H1 (cell line): ENCODE measurements at regions not wholly inside any gene's neighbourhood (a gene's known extent, or its start where the extent isn't known, plus 50 kb on each side); places are given as distances from the start of the nearest gene placed in this dataset.

Experiments
- CTCF ChIA-PET: fragments of 300-600 bp; sonication (Branson Sonifier 250); formaldehyde crosslinking; loops from one replicate; lab custom pipeline; 2021; ENCODE audit not compliant: partially characterized antibody; lab: Charles Lee
- POLR2A ChIA-PET: fragments of 300-600 bp; sonication (Branson Sonifier 250); formaldehyde crosslinking; loops from one replicate; lab custom pipeline; 2021; ENCODE audit warnings: inconsistent platforms; ENCODE audit not compliant: partially characterized antibody; lab: Charles Lee
- DNase-seq, 2 experiments: peaks; one replicate each; pipeline versions ENCODE4 v3.0.0 to v3.0.0-alpha.2; 2010 to 2022; ENCODE audit warnings: low spot score in 2 of 2, low read depth in 1 of 2, mixed read lengths in 1 of 2
- FAIRE-seq: peaks from 2 replicates; lab custom pipeline; 2011; peaks lifted over from hg19 to GRCh38; lab: Jason Lieb, UNC
- H2AFZ ChIP-seq: 2 replicates; pipeline ENCODE4 v1.8.1; 2012; ENCODE audit warnings: low read length, inconsistent platforms
- H2AK5ac ChIP-seq: 2 replicates; pipeline ENCODE4 v1.6.1; 2013; ENCODE audit warnings: low read depth, low read length
- H2BK120ac ChIP-seq: replicated peaks from 2 replicates; pipeline ENCODE3; 2013; ENCODE audit warnings: low read depth, low read length, inconsistent platforms
- H2BK12ac ChIP-seq: 2 replicates; pipeline ENCODE4 v1.6.1; 2013; ENCODE audit warnings: low read depth, low read length
- H2BK15ac ChIP-seq: 2 replicates; pipeline ENCODE4 v1.6.1; 2013; ENCODE audit warnings: low read length
- H2BK20ac ChIP-seq: 2 replicates; pipeline ENCODE4 v1.6.1; 2013; ENCODE audit warnings: low read length
- H2BK5ac ChIP-seq: 2 replicates; pipeline ENCODE4 v1.6.1; 2013; ENCODE audit warnings: low read depth, low read length
- H3K14ac ChIP-seq: 2 replicates; pipeline ENCODE4 v1.6.1; 2013; ENCODE audit warnings: inconsistent platforms; ENCODE audit not compliant: insufficient read length
- H3K18ac ChIP-seq: 2 replicates; pipeline ENCODE4 v1.6.1; 2013; ENCODE audit warnings: low read length; ENCODE audit errors: extremely low read depth
- H3K23ac ChIP-seq: 2 replicates; pipeline ENCODE4 v1.6.1; 2013; ENCODE audit warnings: inconsistent platforms; ENCODE audit not compliant: insufficient read length
- H3K23me2 ChIP-seq: 2 replicates; pipeline ENCODE4 v1.6.1; 2013; ENCODE audit warnings: low read depth, low read length
- H3K27ac ChIP-seq: 2 replicates; pipeline ENCODE4 v1.6.1; 2011; ENCODE audit warnings: low read depth, low read length, inconsistent platforms
- H3K27me3 ChIP-seq, 4 experiments: replicated peaks in 1 of 4; 1 replicate in 1 of 4; 2 replicates in 3 of 4; pipeline versions ENCODE4 v1.6.1 to v1.8.1; 2011 to 2013; ENCODE audit warnings: low read length in 3 of 4, mild to moderate bottlenecking in 3 of 4, inconsistent platforms in 2 of 4, mixed read lengths in 2 of 4, moderate library complexity in 1 of 4; ENCODE audit not compliant: control insufficient read depth in 3 of 4, insufficient read depth in 3 of 4; ENCODE audit errors: extremely low read depth in 1 of 4
- H3K36me3 ChIP-seq, 4 experiments: 2 replicates each; pipeline versions ENCODE4 v1.6.1 to v1.8.1; 2011 to 2013; ENCODE audit warnings: mild to moderate bottlenecking in 4 of 4, low read length in 3 of 4, moderate library complexity in 2 of 4, control low read depth in 1 of 4, inconsistent platforms in 1 of 4; ENCODE audit not compliant: insufficient read depth in 4 of 4, control insufficient read depth in 2 of 4
- H3K4ac ChIP-seq: replicated peaks from 2 replicates; pipeline ENCODE3; 2013; ENCODE audit warnings: low read length, low read depth, mixed read lengths, inconsistent platforms; ENCODE audit not compliant: insufficient read length
- H3K4me1 ChIP-seq, 4 experiments: replicated peaks in 1 of 4; 1 replicate in 1 of 4; 2 replicates in 3 of 4; pipeline versions ENCODE4 v1.6.1 to v1.8.1; 2011 to 2013; ENCODE audit warnings: low read length in 3 of 4, inconsistent platforms in 2 of 4, mixed read lengths in 1 of 4; ENCODE audit not compliant: insufficient read depth in 4 of 4, control insufficient read depth in 3 of 4
- H3K4me2 ChIP-seq, 2 experiments: 2 replicates each; pipeline versions ENCODE4 v1.6.1 to v1.8.1; 2011 to 2013; ENCODE audit warnings: low read depth in 2 of 2, low read length in 2 of 2, control low read depth in 1 of 2, inconsistent platforms in 1 of 2, mild to moderate bottlenecking in 1 of 2; ENCODE audit not compliant: insufficient read depth in 1 of 2
- H3K4me3 ChIP-seq, 4 experiments: fragments of 200-600, 300-600 bp in 1 of 4; sonication (generic), shearing (Covaris generic), sonication (Bioruptor Twin) in 1 of 4; 2 replicates each; pipeline versions ENCODE4 v1.5.1 to v1.8.1; 2011 to 2016; ENCODE audit warnings: low read length in 4 of 4, low read depth in 3 of 4, control low read depth in 2 of 4, inconsistent platforms in 2 of 4, mild to moderate bottlenecking in 2 of 4, mixed read lengths in 1 of 4, moderate library complexity in 1 of 4; ENCODE audit not compliant: insufficient read depth in 2 of 4; ENCODE audit errors: extremely low read depth in 1 of 4
- H3K56ac ChIP-seq: replicated peaks from 2 replicates; pipeline ENCODE3; 2013; ENCODE audit warnings: low read depth, mild to moderate bottlenecking, mixed read lengths, low read length, inconsistent platforms; ENCODE audit not compliant: insufficient read length
- H3K79me1 ChIP-seq: 2 replicates; pipeline ENCODE4 v1.6.1; 2013; ENCODE audit warnings: low read depth, low read length, control low read depth
- H3K79me2 ChIP-seq, 2 experiments: 2 replicates each; pipeline versions ENCODE4 v1.6.1 to v1.8.1; 2012 to 2013; ENCODE audit warnings: low read length in 2 of 2, mild to moderate bottlenecking in 2 of 2, inconsistent platforms in 1 of 2; ENCODE audit not compliant: insufficient read depth in 2 of 2, control insufficient read depth in 1 of 2
- H3K9ac ChIP-seq, 4 experiments: replicated peaks in 1 of 4; 1 replicate in 1 of 4; 2 replicates in 3 of 4; pipeline versions ENCODE4 v1.6.1 to v1.8.1; 2011 to 2013; ENCODE audit warnings: low read depth in 3 of 4, low read length in 3 of 4, control low read depth in 2 of 4, mild to moderate bottlenecking in 2 of 4, moderate library complexity in 2 of 4, inconsistent platforms in 1 of 4; ENCODE audit errors: extremely low read depth in 1 of 4
- H3K9me3 ChIP-seq, 2 experiments: 2 replicates each; pipeline versions ENCODE4 v1.6.1 to v1.8.1; 2012 to 2013; ENCODE audit warnings: mild to moderate bottlenecking in 2 of 2, moderate library complexity in 2 of 2, control low read depth in 1 of 2, inconsistent platforms in 1 of 2, low read depth in 1 of 2, low read length in 1 of 2, mixed read lengths in 1 of 2; ENCODE audit not compliant: insufficient read depth in 2 of 2
- H4K20me1 ChIP-seq, 2 experiments: replicated peaks in 1 of 2; 2 replicates each; pipeline versions ENCODE3 to v1.8.1; 2011 to 2013; ENCODE audit warnings: inconsistent platforms in 2 of 2, low read length in 2 of 2, mild to moderate bottlenecking in 1 of 2; ENCODE audit not compliant: insufficient read depth in 2 of 2, control insufficient read depth in 1 of 2
- H4K5ac ChIP-seq: 2 replicates; pipeline ENCODE4 v1.6.1; 2013; ENCODE audit warnings: low read length, low read depth, mixed read lengths, inconsistent platforms; ENCODE audit not compliant: insufficient read length
- H4K8ac ChIP-seq: 2 replicates; pipeline ENCODE4 v1.8.0; 2013; ENCODE audit warnings: mild to moderate bottlenecking, moderate library complexity, low read length, inconsistent platforms; ENCODE audit not compliant: insufficient read depth; ENCODE audit errors: extremely low read depth
- H4K91ac ChIP-seq: replicated peaks from 2 replicates; pipeline ENCODE3; 2013; ENCODE audit warnings: low read length, mixed read lengths, inconsistent platforms; ENCODE audit not compliant: insufficient read length
- ASH2L ChIP-seq: fragments of 200-600, 300-600 bp; sonication (generic); IDR thresholded peaks from one replicate; pipeline ENCODE4 v1.7.1; 2017; ENCODE audit warnings: low read length
- CTBP2 ChIP-seq: IDR thresholded peaks from 2 replicates; pipeline ENCODE4 v1.7.0; 2011; ENCODE audit warnings: borderline replicate concordance, mild to moderate bottlenecking, moderate library complexity, mixed read lengths, low read length; ENCODE audit not compliant: insufficient read depth, insufficient read length
- E2F6 ChIP-seq: IDR thresholded peaks from 2 replicates; pipeline ENCODE4 v1.6.1; 2012; ENCODE audit warnings: inconsistent platforms
- KDM1A ChIP-seq: fragments of 200-600, 300-600 bp; sonication (generic); IDR thresholded peaks from 2 replicates; pipeline ENCODE4 v1.7.1; 2016; ENCODE audit warnings: mild to moderate bottlenecking, low read length, borderline replicate concordance
- POLR2A ChIP-seq, 2 experiments: IDR thresholded peaks; 1 replicate in 1 of 2; 2 replicates in 1 of 2; pipeline ENCODE4 v1.6.1; 2011; ENCODE audit warnings: low read depth in 2 of 2, low read length in 2 of 2, mild to moderate bottlenecking in 2 of 2; ENCODE audit errors: control extremely low read depth in 1 of 2
- YY1 ChIP-seq: IDR thresholded peaks from 2 replicates; pipeline ENCODE4 v1.6.1; 2011; ENCODE audit warnings: low read depth, mild to moderate bottlenecking, low read length
- ZNF274 ChIP-seq: IDR thresholded peaks from 2 replicates; pipeline ENCODE4 v1.7.0; 2012; ENCODE audit warnings: low read length, borderline replicate concordance; ENCODE audit errors: extremely low read depth
- WGBS, 2 experiments: shearing (Covaris generic) in 1 of 2; methylation state at CpG; one replicate each; pipeline versions ENCODE4 v1.1.6 to v1.1.7; 2013 to 2015; ENCODE audit warnings: low lambda C conversion rate in 2 of 2, mixed read lengths in 2 of 2, inconsistent platforms in 1 of 2, low coverage in 1 of 2, missing lambda C conversion rate in 1 of 2; ENCODE audit not compliant: insufficient replicate concordance in 2 of 2, insufficient coverage in 1 of 2, insufficient read length in 1 of 2; ENCODE audit errors: extremely low coverage in 1 of 2, missing lambda C conversion rate in 1 of 2; 5-methylcytosine and 5-hydroxymethylcytosine counted together
- TF ChIP-seq, protein P1 (sequence below): IDR thresholded peaks from 2 replicates; pipeline ENCODE4 v1.6.1; 2011; ENCODE audit warnings: low read length, improper control_type of control experiment

GRCh38 chr6:6968731-6969552 is 138.8 kb upstream of the RREB1 start:
- Histone ChIP-seq H3K9me3 (no peaks in the 10 kb centered on the region), H3K4me3 (no peak overlapping the region), H2AFZ (no peak overlapping the region), H3K56ac (no peak overlapping the region), H3K4me1 (no peaks in the 10 kb centered on the region; a peak in 1 of 7 replicates), H2BK5ac (no peak overlapping the region), H3K27me3 (no peaks in the 10 kb centered on the region), H3K18ac (no peak overlapping the region), H3K79me2 (no peaks in the 10 kb centered on the region), H3K9ac (no peak overlapping the region), H3K36me3 (no peaks in the 10 kb centered on the region), H2BK15ac (no peak overlapping the region), H4K20me1 (no peaks in the 10 kb centered on the region), H3K23ac (no peak overlapping the region), H4K5ac (no peak overlapping the region), H3K23me2 (no peaks in the 10 kb centered on the region), H4K8ac (no peak overlapping the region), H2AK5ac (no peak overlapping the region), H2BK12ac (no peak overlapping the region), H2BK20ac (no peak overlapping the region), H3K79me1 (no peaks in the 10 kb centered on the region), H3K14ac (no peak overlapping the region), H3K4me2 (no peak overlapping the region), H2BK120ac (no peak overlapping the region), H4K91ac (no peak overlapping the region), H3K4ac (no peak overlapping the region), H3K27ac (no peak overlapping the region)
- 89% methylated on average over 10 of the region's 10 CpGs; no CpG with 5 or more reads in 1 of the 2 experiments for whole genome bisulfite sequencing, 2 experiments
- ChIA-PET CTCF (interaction anchor here (1.7 kb wide), 1 partner anchor 54 kb away, joined by 4 read pairs; no protein-coding TSS in a partner anchor), POLR2A (interaction anchor here (1.5 kb wide), 1 partner anchor 241 kb away, joined by 3 read pairs; no protein-coding TSS in a partner anchor)
- no peak for TF ChIP-seq ZNF274
- TF ChIP-seq YY1 = no peak
- TF ChIP-seq ASH2L = no peak
- TF ChIP-seq, protein P1, sequence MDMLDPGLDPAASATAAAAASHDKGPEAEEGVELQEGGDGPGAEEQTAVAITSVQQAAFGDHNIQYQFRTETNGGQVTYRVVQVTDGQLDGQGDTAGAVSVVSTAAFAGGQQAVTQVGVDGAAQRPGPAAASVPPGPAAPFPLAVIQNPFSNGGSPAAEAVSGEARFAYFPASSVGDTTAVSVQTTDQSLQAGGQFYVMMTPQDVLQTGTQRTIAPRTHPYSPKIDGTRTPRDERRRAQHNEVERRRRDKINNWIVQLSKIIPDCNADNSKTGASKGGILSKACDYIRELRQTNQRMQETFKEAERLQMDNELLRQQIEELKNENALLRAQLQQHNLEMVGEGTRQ = no peak
- no peak for TF ChIP-seq POLR2A (IDR thresholded peaks at IDR 0.05; ENCODE audit: control extremely low read depth in 1 of 2, low read depth in 2 of 2, low read length in 2 of 2)
- no peak for TF ChIP-seq CTBP2
- TF ChIP-seq E2F6 = no peak
- TF ChIP-seq KDM1A = no peak
- no peak for DNase-seq
- no peak for FAIRE-seq
